ENCODE measurements at regions not wholly inside any gene's neighbourhood (a gene's known extent, or its start where the extent isn't known, plus 50 kb on each side); places are given as distances from the start of the nearest gene placed in this dataset.
"Not testable (repeated sequence)": the region's sequence is repeated elsewhere in the genome, so short reads cannot be mapped to it uniquely, and the experiment has no call there.

GRCh38 chr4:151559595-151559994 is 150.6 kb downstream of the FHIP1A start:
- no peak for DNase-seq (ENCODE audit: low spot score)
- no peak for FAIRE-seq

GRCh38 chr4:151561551-151562256 is 152.7 kb downstream of the FHIP1A start:
- FAIRE-seq (no peak), DNase-seq (ENCODE audit: low spot score) (no peak)

GRCh38 chr4:151563194-151563593 is 154.2 kb downstream of the FHIP1A start:
- DNase-seq (ENCODE audit: low spot score) = no peak

GRCh38 chr4:151564321-151564720 is 155.3 kb downstream of the FHIP1A start:
- no peak for DNase-seq (ENCODE audit: low spot score)
- no peak for FAIRE-seq

More at GRCh38 chr4:151563194-151563593, 154.2 kb downstream of the FHIP1A start:
- no peak for FAIRE-seq

- FAIRE-seq (no peak), DNase-seq (ENCODE audit: low spot score) (no peak)
These were observed 156.6 kb downstream of the FHIP1A start for GRCh38 chr4:151565583-151565982.

- DNase-seq (ENCODE audit: low spot score) = no peak
- FAIRE-seq = no peak
These were observed 157.1 kb downstream of the FHIP1A start for GRCh38 chr4:151566053-151566452.

GRCh38 chr4:151567056-151567455 is 158.1 kb downstream of the FHIP1A start:
- no peak for FAIRE-seq
- DNase-seq (ENCODE audit: low spot score) = no peak

GRCh38 chr4:151568966-151569365 is 160.0 kb downstream of the FHIP1A start:
- FAIRE-seq = no peak

GRCh38 chr4:151569650-151570049 is 160.7 kb downstream of the FHIP1A start:
- no peak for FAIRE-seq

More at GRCh38 chr4:151568966-151569365, 160.0 kb downstream of the FHIP1A start:
- DNase-seq (ENCODE audit: low spot score) = no peak

GRCh38 chr4:151573474-151573873 is 164.5 kb downstream of the FHIP1A start:
- no peak for DNase-seq (ENCODE audit: low spot score)
- FAIRE-seq = no peak

More at GRCh38 chr4:151569650-151570049, 160.7 kb downstream of the FHIP1A start:
- DNase-seq (ENCODE audit: low spot score) = no peak

GRCh38 chr4:151573945-151574344 is 165.0 kb downstream of the FHIP1A start:
- DNase-seq (ENCODE audit: low spot score) (peak; percentile 7), FAIRE-seq (no peak)

GRCh38 chr4:151574968-151575367 is 166.0 kb downstream of the FHIP1A start:
- DNase-seq (ENCODE audit: low spot score) (no peak), FAIRE-seq (no peak)

GRCh38 chr4:151575646-151576045 is 166.7 kb downstream of the FHIP1A start:
- FAIRE-seq = no peak
- DNase-seq (ENCODE audit: low spot score) = no peak

GRCh38 chr4:151576627-151577026 is 167.7 kb downstream of the FHIP1A start:
- no peak for FAIRE-seq
- no peak for DNase-seq (ENCODE audit: low spot score)

- FAIRE-seq = no peak
These were observed 172.6 kb downstream of the FHIP1A start for GRCh38 chr4:151581570-151581969.

GRCh38 chr4:151582098-151582497 is 173.1 kb downstream of the FHIP1A start:
- no peak for DNase-seq (ENCODE audit: low spot score)
- no peak for FAIRE-seq

More at GRCh38 chr4:151581570-151581969, 172.6 kb downstream of the FHIP1A start:
- DNase-seq (ENCODE audit: low spot score) = no peak

- FAIRE-seq (no peak), DNase-seq (ENCODE audit: low spot score) (no peak)
These were observed 174.4 kb downstream of the FHIP1A start for GRCh38 chr4:151583157-151583914.

GRCh38 chr4:151584101-151584500 is 175.1 kb downstream of the FHIP1A start:
- DNase-seq (ENCODE audit: low spot score) (no peak), FAIRE-seq (no peak)

- not testable (repeated sequence) for DNase-seq (ENCODE audit: low spot score); FAIRE-seq
These were observed 165.2 kb downstream of the GATB start for GRCh38 chr4:151595629-151596028.

- FAIRE-seq; DNase-seq (ENCODE audit: low spot score): not testable (repeated sequence)
These were observed 163.1 kb downstream of the GATB start for GRCh38 chr4:151597691-151598090.

- no peak for DNase-seq (ENCODE audit: low spot score)
- no peak for FAIRE-seq
These were observed 160.9 kb downstream of the GATB start for GRCh38 chr4:151599863-151600262.

- no peak for DNase-seq (ENCODE audit: low spot score)
- no peak for FAIRE-seq
These were observed 160.4 kb downstream of the GATB start for GRCh38 chr4:151600432-151600831.

GRCh38 chr4:151603377-151603776 is 157.4 kb downstream of the GATB start:
- DNase-seq (ENCODE audit: low spot score) (no peak), FAIRE-seq (no peak)

Measured in RCC 7860 (cell line).